OCI-LY7 (cell line): ENCODE measurements at regions not wholly inside any gene's neighbourhood (a gene's known extent, or its start where the extent isn't known, plus 50 kb on each side); places are given as distances from the start of the nearest gene placed in this dataset.

Source experiments
- BruUV-seq: library from RNA; stranded (reverse); fragments of 400-500 nt; replicated peaks from 2 replicates; lab custom pipeline; 2021; lab: Mats Ljungman, UMichigan
- CTCF ChIA-PET: fragments of 300-600 bp; sonication (Branson Sonifier 250); formaldehyde crosslinking; loops from one replicate; lab custom pipeline; 2022; ENCODE audit warnings: antibody characterized with exemption; ENCODE audit not compliant: unreplicated experiment; lab: Charles Lee
- POLR2A ChIA-PET: fragments of 300-600 bp; sonication (Branson Sonifier 250); formaldehyde crosslinking; loops from one replicate; lab custom pipeline; 2022; ENCODE audit warnings: antibody characterized with exemption; lab: Charles Lee
- DNase-seq: peaks from one replicate; pipeline ENCODE4 v3.0.0-alpha.2; 2015; ENCODE audit warnings: low spot score
- H2AFZ ChIP-seq: fragments of 200-600 bp; sonication (generic), shearing (Covaris generic); 2 replicates; pipeline ENCODE4 v1.6.1; 2014; ENCODE audit warnings: mild to moderate bottlenecking, antibody characterized with exemption, low read length, moderate library complexity
- H3K27ac ChIP-seq: fragments of 200-600 bp; sonication (generic); 2 replicates; pipeline ENCODE4 v1.5.1; 2014; ENCODE audit warnings: mixed run types, low read depth, mild to moderate bottlenecking, moderate library complexity, low read length, inconsistent platforms; ENCODE audit not compliant: poor library complexity, severe bottlenecking
- H3K36me3 ChIP-seq: fragments of 200-600 bp; sonication (generic); 2 replicates; pipeline ENCODE4 v1.6.1; 2014; ENCODE audit warnings: mild to moderate bottlenecking, antibody characterized with exemption, low read length, moderate library complexity, mixed read lengths; ENCODE audit not compliant: insufficient read depth
- H3K4me1 ChIP-seq: fragments of 200-600 bp; sonication (generic); 2 replicates; pipeline ENCODE4 v1.5.1; 2014; ENCODE audit warnings: mild to moderate bottlenecking, low read length; ENCODE audit not compliant: insufficient read depth, poor library complexity, severe bottlenecking
- H3K4me2 ChIP-seq: fragments of 200-600 bp; sonication (generic); 2 replicates; pipeline ENCODE4 v1.6.1; 2014; ENCODE audit warnings: mild to moderate bottlenecking, low read length
- H3K4me3 ChIP-seq: fragments of 200-600 bp; sonication (generic); 2 replicates; pipeline ENCODE4 v1.5.1; 2014; ENCODE audit warnings: mild to moderate bottlenecking, low read depth, low read length; ENCODE audit not compliant: poor library complexity, severe bottlenecking
- H3K79me2 ChIP-seq: fragments of 200-600 bp; sonication (generic); 2 replicates; pipeline ENCODE4 v1.6.1; 2016; ENCODE audit warnings: low read depth, mild to moderate bottlenecking, low read length, moderate library complexity, mixed read lengths; ENCODE audit not compliant: insufficient read depth
- H3K9me2 ChIP-seq: fragments of 200-600 bp; sonication (generic); 2 replicates; pipeline ENCODE4 v1.6.1; 2016; ENCODE audit warnings: mild to moderate bottlenecking, low read length, mixed read lengths; ENCODE audit not compliant: insufficient read depth
- H3K9me3 ChIP-seq: fragments of 200-600 bp; sonication (generic); 2 replicates; pipeline ENCODE4 v1.6.1; 2014; ENCODE audit warnings: mild to moderate bottlenecking, mixed run types, low read length, mixed read lengths
- H4K20me1 ChIP-seq: fragments of 200-600 bp; sonication (generic); 2 replicates; pipeline ENCODE4 v1.6.1; 2014; ENCODE audit warnings: mild to moderate bottlenecking, antibody characterized with exemption, low read length, moderate library complexity, mixed read lengths; ENCODE audit not compliant: insufficient read depth
- CTCF ChIP-seq: fragments of 200-600 bp; sonication (generic); conservative IDR thresholded peaks from 2 replicates; pipeline ENCODE4 v1.5.1; 2014; ENCODE audit warnings: mild to moderate bottlenecking, antibody characterized with exemption, low read length, moderate library complexity, mixed read lengths
- EZH2phosphoT487 ChIP-seq: fragments of 200-600 bp; sonication (generic); IDR thresholded peaks from 2 replicates; pipeline ENCODE4 v1.6.1; 2018; ENCODE audit warnings: low read depth, borderline replicate concordance, mild to moderate bottlenecking, mixed run types, antibody characterized with exemption, low read length, moderate library complexity, mixed read lengths
- intact Hi-C: fragments of 100-400 bp; cut with micrococcal nuclease; formaldehyde crosslinking; loops from one replicate; pipeline ENCODE4 v1.10.0; 2022; ENCODE audit not compliant: unreplicated experiment

- Histone ChIP-seq H2AFZ (no peak overlapping the region), H3K9me2 (no peaks in the 10 kb centered on the region), H3K9me3 (no peaks in the 10 kb centered on the region), H3K36me3 (no peaks in the 10 kb centered on the region), H3K79me2 (no peaks in the 10 kb centered on the region), H3K4me3 (no peak overlapping the region), H3K4me1 (no peaks in the 10 kb centered on the region), H3K4me2 (no peak overlapping the region), H3K27ac (no peak overlapping the region), H4K20me1 (no peaks in the 10 kb centered on the region)
- ChIA-PET CTCF (no interaction called here), POLR2A (no interaction called here)
- no peak for DNase-seq
- BruUV-seq: no TSS peak
- TF ChIP-seq CTCF (no peak), EZH2phosphoT487 (no peak)
- intact Hi-C loops: no loop called here
Measured at GRCh38 chr7:98534493-98534892, 82.6 kb upstream of the NPTX2 start.

GRCh38 chr7:98531717-98532116 lies 85.4 kb upstream of the NPTX2 start:
- no peak overlapping the region for H3K4me2 ChIP-seq
- no peak for TF ChIP-seq EZH2phosphoT487
- peak; percentile 62 for TF ChIP-seq CTCF

GRCh38 chr7:98528079-98528478 lies 89.0 kb upstream of the NPTX2 start:
- H4K20me1 ChIP-seq: no peaks in the 10 kb centered on the region
- CTCF ChIA-PET: no interaction called here
- no peaks in the 10 kb centered on the region for H3K9me3 ChIP-seq
- no peaks in the 10 kb centered on the region for H3K36me3 ChIP-seq
- H3K9me2 ChIP-seq: no peaks in the 10 kb centered on the region
- H3K79me2 ChIP-seq: no peaks in the 10 kb centered on the region
- DNase-seq: no peak
- no peak overlapping the region for H3K27ac ChIP-seq
- TF ChIP-seq CTCF: no peak
- no peak for TF ChIP-seq EZH2phosphoT487
- no peak overlapping the region for H3K4me2 ChIP-seq
- H2AFZ ChIP-seq: no peak overlapping the region
- POLR2A ChIA-PET: no interaction called here
- intact Hi-C loops: no loop called here
- no peak overlapping the region for H3K4me3 ChIP-seq
- H3K4me1 ChIP-seq: no peaks in the 10 kb centered on the region
- no TSS peak for BruUV-seq

More at GRCh38 chr7:98531717-98532116, 85.4 kb upstream of the NPTX2 start:
- H3K9me2 ChIP-seq: no peaks in the 10 kb centered on the region
- DNase-seq: peak; percentile 14
- no TSS peak for BruUV-seq
- no peak overlapping the region for H2AFZ ChIP-seq
- no peaks in the 10 kb centered on the region for H4K20me1 ChIP-seq
- intact Hi-C loops: no loop called here
- H3K9me3 ChIP-seq: no peaks in the 10 kb centered on the region
- no peaks in the 10 kb centered on the region for H3K79me2 ChIP-seq
- POLR2A ChIA-PET: no interaction called here
- CTCF ChIA-PET: no interaction called here
- no peak overlapping the region for H3K4me3 ChIP-seq
- no peaks in the 10 kb centered on the region for H3K36me3 ChIP-seq
- no peaks in the 10 kb centered on the region for H3K4me1 ChIP-seq
- no peak overlapping the region for H3K27ac ChIP-seq
